SK-N-SH (cell line): ENCODE measurements at regions not wholly inside any gene's neighbourhood (a gene's known extent, or its start where the extent isn't known, plus 50 kb on each side); places are given as distances from the start of the nearest gene placed in this dataset.

Source experiments
- CTCF ChIA-PET: fragments of 300-600, 350-600 bp; formaldehyde crosslinking; extraction: SDS; loops from one replicate; lab custom pipeline; 2021; lab: Yijun Ruan, JAX
- POLR2A ChIA-PET: fragments of 350-600 bp; sonication (Branson Sonifier 250); formaldehyde crosslinking; extraction: SDS; loops from one replicate; lab custom pipeline; 2020; ENCODE audit warnings: antibody characterized with exemption, inconsistent platforms; lab: Yijun Ruan, JAX
- DNase-seq: peaks from one replicate; pipeline ENCODE4 v3.0.0; 2012
- H2AFZ ChIP-seq: fragments of 200-600 bp; sonication (generic); 2 replicates; pipeline ENCODE4 v1.8.1; 2016; ENCODE audit warnings: antibody characterized with exemption, mild to moderate bottlenecking, low read depth
- H3F3A ChIP-seq: fragments of 200-600 bp; sonication (generic); replicated peaks from 2 replicates; pipeline ENCODE3; 2016; ENCODE audit warnings: antibody characterized with exemption, mild to moderate bottlenecking; ENCODE audit not compliant: insufficient read depth
- H3K27ac ChIP-seq, 2 experiments: fragments of 200-500 bp in 1 of 2; fragments of 200-600 bp in 1 of 2; sonication (Bioruptor generic) in 1 of 2; sonication (generic), shearing (Covaris generic) in 1 of 2; 2 replicates each; pipeline versions ENCODE4 v1.5.1 to v1.6.1; 2014 to 2016; ENCODE audit warnings: low read depth in 2 of 2, inconsistent platforms in 1 of 2, low read length in 1 of 2, mild to moderate bottlenecking in 1 of 2, mixed read lengths in 1 of 2
- H3K27me3 ChIP-seq: fragments of 200-600 bp; sonication (generic), shearing (Covaris generic); 2 replicates; pipeline ENCODE4 v1.6.1; 2016; ENCODE audit warnings: mixed run types; ENCODE audit not compliant: insufficient read depth
- H3K36me3 ChIP-seq, 2 experiments: fragments of 200-500 bp in 1 of 2; fragments of 200-600 bp in 1 of 2; sonication (Bioruptor generic) in 1 of 2; sonication (generic) in 1 of 2; replicated peaks in 1 of 2; 2 replicates each; pipeline versions ENCODE3 to v1.5.1; 2014 to 2016; ENCODE audit warnings: low read length in 1 of 2, mild to moderate bottlenecking in 1 of 2; ENCODE audit not compliant: insufficient read depth in 2 of 2, control insufficient read depth in 1 of 2
- H3K4me1 ChIP-seq, 2 experiments: fragments of 200-500 bp in 1 of 2; fragments of 200-600 bp in 1 of 2; sonication (Bioruptor generic) in 1 of 2; sonication (generic), shearing (Covaris generic) in 1 of 2; 2 replicates each; pipeline versions ENCODE4 v1.5.1 to v1.6.1; 2014 to 2016; ENCODE audit warnings: low read depth in 1 of 2, low read length in 1 of 2, mixed run types in 1 of 2; ENCODE audit not compliant: insufficient read depth in 2 of 2, control insufficient read depth in 1 of 2
- H3K4me2 ChIP-seq: fragments of 200-600 bp; sonication (generic), shearing (Covaris generic); 2 replicates; pipeline ENCODE4 v1.6.1; 2017; ENCODE audit warnings: mixed run types
- H3K4me3 ChIP-seq, 2 experiments: fragments of 200-500 bp in 1 of 2; fragments of 200-600 bp in 1 of 2; sonication (Bioruptor generic) in 1 of 2; sonication (generic), shearing (Covaris generic) in 1 of 2; 2 replicates each; pipeline versions ENCODE4 v1.5.1 to v1.8.1; 2014 to 2016; ENCODE audit warnings: low read depth in 2 of 2, inconsistent platforms in 1 of 2, low read length in 1 of 2, mild to moderate bottlenecking in 1 of 2, mixed read lengths in 1 of 2, moderate library complexity in 1 of 2
- H3K79me2 ChIP-seq: fragments of 200-600 bp; sonication (generic); 2 replicates; pipeline ENCODE4 v1.8.1; 2017; ENCODE audit warnings: mild to moderate bottlenecking; ENCODE audit not compliant: insufficient read depth
- H3K9ac ChIP-seq: fragments of 200-600 bp; sonication (generic); 2 replicates; pipeline ENCODE4 v1.6.1; 2017; ENCODE audit warnings: mixed run types
- H3K9me2 ChIP-seq: fragments of 200-600 bp; sonication (generic); 2 replicates; pipeline ENCODE4 v1.6.1; 2017; ENCODE audit warnings: mixed run types
- H3K9me3 ChIP-seq: fragments of 200-600 bp; sonication (generic); 2 replicates; pipeline ENCODE4 v1.6.1; 2017; ENCODE audit warnings: mixed run types, mild to moderate bottlenecking, moderate library complexity
- H4K20me1 ChIP-seq: fragments of 200-600 bp; sonication (generic); 2 replicates; pipeline ENCODE4 v1.6.1; 2017; ENCODE audit warnings: mild to moderate bottlenecking, mixed run types; ENCODE audit not compliant: insufficient read depth
- ELF1 ChIP-seq: IDR thresholded peaks from 2 replicates; pipeline ENCODE4 v1.4.0; 2012
- EP300 ChIP-seq, 2 experiments: IDR thresholded peaks; 2 replicates each; pipeline versions ENCODE4 v1.4.0 to v1.6.1; 2012; ENCODE audit warnings: borderline replicate concordance in 1 of 2, low read depth in 1 of 2, low read length in 1 of 2
- FOSL2 ChIP-seq: IDR thresholded peaks from 2 replicates; pipeline ENCODE4 v1.4.0; 2012; ENCODE audit warnings: low read depth, mild to moderate bottlenecking, moderate library complexity, borderline replicate concordance
- FOXJ3 ChIP-seq: sonication (generic); formaldehyde crosslinking; IDR thresholded peaks from 2 replicates; pipeline ENCODE4 v1.5.1; 2020; ENCODE audit warnings: mild to moderate bottlenecking, missing genetic modification reagents
- FOXM1 ChIP-seq: IDR thresholded peaks from 2 replicates; pipeline ENCODE4 v1.4.0; 2012; ENCODE audit warnings: low read depth, mild to moderate bottlenecking
- GABPA ChIP-seq: IDR thresholded peaks from 2 replicates; pipeline ENCODE4 v1.4.0; 2012; ENCODE audit warnings: low read depth, mild to moderate bottlenecking
- GATA2 ChIP-seq: sonication (generic); formaldehyde crosslinking; IDR thresholded peaks from 2 replicates; pipeline ENCODE4 v1.5.0; 2020; ENCODE audit warnings: mild to moderate bottlenecking, missing genetic modification reagents
- IRF3 ChIP-seq: fragments of 150-350 bp; IDR thresholded peaks from 2 replicates; pipeline ENCODE4 v1.6.1; 2016; ENCODE audit warnings: mild to moderate bottlenecking, low read depth, low read length
- JUND ChIP-seq: IDR thresholded peaks from 2 replicates; pipeline ENCODE4 v1.4.0; 2012
- MEF2A ChIP-seq: IDR thresholded peaks from 2 replicates; pipeline ENCODE4 v1.4.0; 2012; ENCODE audit warnings: low read depth, borderline replicate concordance
- NFIC ChIP-seq: IDR thresholded peaks from 2 replicates; pipeline ENCODE4 v1.4.0; 2012; ENCODE audit warnings: borderline replicate concordance
- NRF1 ChIP-seq: IDR thresholded peaks from 2 replicates; pipeline ENCODE4 v1.6.1; 2012; ENCODE audit warnings: low read depth, mild to moderate bottlenecking, low read length
- PBX3 ChIP-seq: IDR thresholded peaks from 2 replicates; pipeline ENCODE4; 2012
- POLR2AphosphoS5 ChIP-seq: IDR thresholded peaks from 2 replicates; pipeline ENCODE4 v1.6.1; 2012; ENCODE audit warnings: low read depth, low read length
- RFX5 ChIP-seq: IDR thresholded peaks from 2 replicates; pipeline ENCODE4 v1.6.1; 2012; ENCODE audit warnings: mild to moderate bottlenecking, improper control_type of control experiment, low read length
- RXRA ChIP-seq: IDR thresholded peaks from 2 replicates; pipeline ENCODE4 v1.4.0; 2012; ENCODE audit warnings: low read depth, mild to moderate bottlenecking, borderline replicate concordance
- TCF12 ChIP-seq: IDR thresholded peaks from 2 replicates; pipeline ENCODE4 v1.4.0; 2012
- TEAD4 ChIP-seq: IDR thresholded peaks from 2 replicates; pipeline ENCODE4 v1.4.0; 2012; ENCODE audit warnings: mild to moderate bottlenecking, borderline replicate concordance; ENCODE audit not compliant: insufficient read depth
- USF1 ChIP-seq: IDR thresholded peaks from 2 replicates; pipeline ENCODE4 v1.4.0; 2012; ENCODE audit warnings: low read depth, borderline replicate concordance
- YY1 ChIP-seq: IDR thresholded peaks from 2 replicates; pipeline ENCODE4 v1.4.0; 2012; ENCODE audit warnings: low read depth, mild to moderate bottlenecking
- ZBTB33 ChIP-seq: IDR thresholded peaks from 2 replicates; pipeline ENCODE4 v1.4.0; 2012; ENCODE audit warnings: low read depth, borderline replicate concordance
- WGBS: methylation state at CpG from one replicate; pipeline ENCODE4 v1.1.6; 2017; ENCODE audit warnings: low lambda C conversion rate; 5-methylcytosine and 5-hydroxymethylcytosine counted together
- TF ChIP-seq, protein P1 (sequence below): fragments of 200-600 bp; sonication (generic); IDR thresholded peaks from 2 replicates; pipeline ENCODE4 v1.6.1; 2017; ENCODE audit warnings: antibody characterized with exemption, mild to moderate bottlenecking, moderate library complexity
- TF ChIP-seq, protein P2 (sequence below): IDR thresholded peaks from 2 replicates; pipeline ENCODE4 v1.4.0; 2012; ENCODE audit warnings: low read depth

GRCh38 chrX:45479835-45480422 is 279.3 kb upstream of the DIPK2B start:
- Histone ChIP-seq H3K27ac (peak overlapping the region; percentile 87 to 100; a peak in 3 of 4 replicates), H2AFZ (no peak overlapping the region), H3K9ac (peak overlapping the region; percentile 88), H3K36me3 (peaks cover 0 to 6% of the 10 kb centered on the region in 2 experiments), H3K4me2 (peak overlapping the region; percentile 67), H3K27me3 (no peaks in the 10 kb centered on the region), H3K9me2 (no peaks in the 10 kb centered on the region), H3K4me1 (peaks cover 0 to 14% of the 10 kb centered on the region in 2 experiments; a peak in 2 of 4 replicates), H3K4me3 (peak overlapping the region in 1 of 2 experiments; percentile 42; a peak in 1 of 4 replicates), H3K9me3 (peaks cover 13% of the 10 kb centered on the region), H3F3A (peaks cover 29% of the 10 kb centered on the region), H4K20me1 (no peaks in the 10 kb centered on the region), H3K79me2 (no peaks in the 10 kb centered on the region; the same call in 1 of the 2 replicates)
- peak; percentile 50; the same call in 1 of the 2 replicates for TF ChIP-seq JUND
- TF ChIP-seq, protein P1, sequence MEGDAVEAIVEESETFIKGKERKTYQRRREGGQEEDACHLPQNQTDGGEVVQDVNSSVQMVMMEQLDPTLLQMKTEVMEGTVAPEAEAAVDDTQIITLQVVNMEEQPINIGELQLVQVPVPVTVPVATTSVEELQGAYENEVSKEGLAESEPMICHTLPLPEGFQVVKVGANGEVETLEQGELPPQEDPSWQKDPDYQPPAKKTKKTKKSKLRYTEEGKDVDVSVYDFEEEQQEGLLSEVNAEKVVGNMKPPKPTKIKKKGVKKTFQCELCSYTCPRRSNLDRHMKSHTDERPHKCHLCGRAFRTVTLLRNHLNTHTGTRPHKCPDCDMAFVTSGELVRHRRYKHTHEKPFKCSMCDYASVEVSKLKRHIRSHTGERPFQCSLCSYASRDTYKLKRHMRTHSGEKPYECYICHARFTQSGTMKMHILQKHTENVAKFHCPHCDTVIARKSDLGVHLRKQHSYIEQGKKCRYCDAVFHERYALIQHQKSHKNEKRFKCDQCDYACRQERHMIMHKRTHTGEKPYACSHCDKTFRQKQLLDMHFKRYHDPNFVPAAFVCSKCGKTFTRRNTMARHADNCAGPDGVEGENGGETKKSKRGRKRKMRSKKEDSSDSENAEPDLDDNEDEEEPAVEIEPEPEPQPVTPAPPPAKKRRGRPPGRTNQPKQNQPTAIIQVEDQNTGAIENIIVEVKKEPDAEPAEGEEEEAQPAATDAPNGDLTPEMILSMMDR = no peak
- peak; percentile 38; the same call in 1 of the 2 replicates for TF ChIP-seq FOXM1
- 0 out of 2 replicates have a peak, but pooled peaks have one; percentile 0 for TF ChIP-seq ZBTB33
- peak; percentile 38 for TF ChIP-seq NFIC
- TF ChIP-seq, protein P2, sequence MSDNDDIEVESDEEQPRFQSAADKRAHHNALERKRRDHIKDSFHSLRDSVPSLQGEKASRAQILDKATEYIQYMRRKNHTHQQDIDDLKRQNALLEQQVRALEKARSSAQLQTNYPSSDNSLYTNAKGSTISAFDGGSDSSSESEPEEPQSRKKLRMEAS = no peak
- peak; percentile 27; the same call in 1 of the 2 replicates for TF ChIP-seq RXRA
- TF ChIP-seq FOXJ3 = no peak
- TF ChIP-seq PBX3 = peak; percentile 77
- no peak for TF ChIP-seq RFX5
- no peak for TF ChIP-seq GATA2 (CRISPR knock-in tag)
- peak; percentile 57 for TF ChIP-seq TCF12
- TF ChIP-seq FOSL2 = peak; percentile 65
- TF ChIP-seq YY1 = no peak
- TF ChIP-seq POLR2AphosphoS5 = peak; percentile 26; the same call in 1 of the 2 replicates
- peak in 1 of 2 experiments; percentile 72; a peak in 2 of 4 replicates for TF ChIP-seq EP300 (IDR thresholded peaks at IDR 0.05; ENCODE audit: borderline replicate concordance in 1 of 2, low read depth in 1 of 2, low read length in 1 of 2)
- no peak for TF ChIP-seq GABPA
- no peak for TF ChIP-seq IRF3
- TF ChIP-seq TEAD4 = peak; percentile 59; the same call in 1 of the 2 replicates
- no peak for TF ChIP-seq ELF1
- no peak for TF ChIP-seq NRF1
- TF ChIP-seq USF1 = peak; percentile 54; the same call in 1 of the 2 replicates
- peak; percentile 44; the same call in 1 of the 2 replicates for TF ChIP-seq MEF2A
- ChIA-PET POLR2A (no interaction called here), CTCF (no interaction called here)
- no peak for DNase-seq
- 5% methylated on average over 4 of the region's 4 CpGs for WGBS
